NT2/D1 (cell line): ENCODE measurements at regions not wholly inside any gene's neighbourhood (a gene's known extent, or its start where the extent isn't known, plus 50 kb on each side); places are given as distances from the start of the nearest gene placed in this dataset.

Experiments used
- SUZ12 ChIP-seq: IDR thresholded peaks from 2 replicates; pipeline ENCODE4 v1.6.1; 2011; ENCODE audit not compliant: insufficient read length, insufficient read depth; ENCODE audit errors: extremely low read depth
- YY1 ChIP-seq: IDR thresholded peaks from 2 replicates; pipeline ENCODE4 v1.6.1; 2011; ENCODE audit not compliant: insufficient read length, insufficient read depth
- ZNF274 ChIP-seq: IDR thresholded peaks from 2 replicates; pipeline ENCODE4 v1.6.1; 2011; ENCODE audit warnings: mild to moderate bottlenecking, low read depth, low read length

DNA sequence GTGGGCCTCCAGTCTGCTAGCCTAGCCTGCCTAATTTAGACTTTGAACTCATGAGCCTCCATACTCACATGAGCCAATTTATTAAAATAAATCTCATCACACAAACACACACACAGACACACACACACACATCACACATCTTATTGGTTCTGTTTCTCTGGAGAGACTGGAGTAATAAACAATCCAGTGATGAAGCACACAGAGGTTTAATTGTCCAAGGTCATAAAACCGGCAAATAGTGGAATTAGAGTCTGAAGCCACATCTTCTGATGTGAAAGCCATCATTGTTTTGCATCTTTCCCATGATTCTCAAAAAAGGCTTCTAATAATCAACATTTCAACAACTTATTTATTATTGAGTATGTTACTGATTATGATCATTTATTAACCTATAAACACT is 249.4 kb upstream of the KCNH8 start:
- TF ChIP-seq ZNF274 = no peak
- TF ChIP-seq SUZ12 = no peak
- TF ChIP-seq YY1 = no peak
